Osteoblast (primary cell): ENCODE measurements at regions not wholly inside any gene's neighbourhood (a gene's known extent, or its start where the extent isn't known, plus 50 kb on each side); places are given as distances from the start of the nearest gene placed in this dataset.
"Not testable (repeated sequence)": the region's sequence is repeated elsewhere in the genome, so short reads cannot be mapped to it uniquely, and the experiment has no call there.

ENCODE experiments used
- DNase-seq: peaks from one replicate; pipeline ENCODE4 v3.0.0; 2011; ENCODE audit warnings: low spot score, mixed read lengths; ENCODE audit not compliant: insufficient read length; ENCODE audit errors: missing footprints
- H2AFZ ChIP-seq: 2 replicates; pipeline ENCODE4 v1.6.0; 2011; ENCODE audit warnings: mild to moderate bottlenecking, low read length
- H3K27ac ChIP-seq: 2 replicates; pipeline ENCODE4 v1.5.1; 2011; ENCODE audit warnings: mild to moderate bottlenecking, low read depth, low read length, moderate library complexity
- H3K27me3 ChIP-seq: 2 replicates; pipeline ENCODE4 v1.6.0; 2012; ENCODE audit warnings: mild to moderate bottlenecking, control low read depth, inconsistent platforms, low read length, moderate library complexity; ENCODE audit not compliant: insufficient read depth
- H3K36me3 ChIP-seq: 2 replicates; pipeline ENCODE4 v1.5.1; 2011; ENCODE audit warnings: mild to moderate bottlenecking, low read length, control low read depth, moderate library complexity; ENCODE audit not compliant: insufficient read depth
- H3K4me1 ChIP-seq: 2 replicates; pipeline ENCODE4 v1.5.1; 2011; ENCODE audit warnings: mild to moderate bottlenecking, low read length, control low read depth, moderate library complexity; ENCODE audit not compliant: insufficient read depth
- H3K4me2 ChIP-seq: 2 replicates; pipeline ENCODE4 v1.6.0; 2011; ENCODE audit warnings: mild to moderate bottlenecking, low read length; ENCODE audit not compliant: insufficient read depth
- H3K4me3 ChIP-seq: fragments of 200-600 bp; sonication (generic); 3 replicates; pipeline ENCODE4 v1.5.1; 2012; ENCODE audit warnings: mild to moderate bottlenecking, low read length, inconsistent platforms; ENCODE audit not compliant: insufficient read depth
- H3K79me2 ChIP-seq: 2 replicates; pipeline ENCODE4 v1.6.0; 2012; ENCODE audit warnings: mild to moderate bottlenecking, low read length, control low read depth, inconsistent platforms; ENCODE audit not compliant: insufficient read depth
- H3K9me3 ChIP-seq: 2 replicates; pipeline ENCODE4 v1.5.1; 2011; ENCODE audit warnings: low read depth, low read length, control low read depth
- H4K20me1 ChIP-seq: 2 replicates; pipeline ENCODE4 v1.6.0; 2012; ENCODE audit warnings: mild to moderate bottlenecking, low read length, control low read depth; ENCODE audit not compliant: insufficient read depth
- TF ChIP-seq, protein P1 (sequence below): IDR thresholded peaks from 2 replicates; pipeline ENCODE4 v1.5.1; 2011; ENCODE audit warnings: mild to moderate bottlenecking, low read depth, low read length, moderate library complexity; ENCODE audit errors: extremely low read depth

DNA sequence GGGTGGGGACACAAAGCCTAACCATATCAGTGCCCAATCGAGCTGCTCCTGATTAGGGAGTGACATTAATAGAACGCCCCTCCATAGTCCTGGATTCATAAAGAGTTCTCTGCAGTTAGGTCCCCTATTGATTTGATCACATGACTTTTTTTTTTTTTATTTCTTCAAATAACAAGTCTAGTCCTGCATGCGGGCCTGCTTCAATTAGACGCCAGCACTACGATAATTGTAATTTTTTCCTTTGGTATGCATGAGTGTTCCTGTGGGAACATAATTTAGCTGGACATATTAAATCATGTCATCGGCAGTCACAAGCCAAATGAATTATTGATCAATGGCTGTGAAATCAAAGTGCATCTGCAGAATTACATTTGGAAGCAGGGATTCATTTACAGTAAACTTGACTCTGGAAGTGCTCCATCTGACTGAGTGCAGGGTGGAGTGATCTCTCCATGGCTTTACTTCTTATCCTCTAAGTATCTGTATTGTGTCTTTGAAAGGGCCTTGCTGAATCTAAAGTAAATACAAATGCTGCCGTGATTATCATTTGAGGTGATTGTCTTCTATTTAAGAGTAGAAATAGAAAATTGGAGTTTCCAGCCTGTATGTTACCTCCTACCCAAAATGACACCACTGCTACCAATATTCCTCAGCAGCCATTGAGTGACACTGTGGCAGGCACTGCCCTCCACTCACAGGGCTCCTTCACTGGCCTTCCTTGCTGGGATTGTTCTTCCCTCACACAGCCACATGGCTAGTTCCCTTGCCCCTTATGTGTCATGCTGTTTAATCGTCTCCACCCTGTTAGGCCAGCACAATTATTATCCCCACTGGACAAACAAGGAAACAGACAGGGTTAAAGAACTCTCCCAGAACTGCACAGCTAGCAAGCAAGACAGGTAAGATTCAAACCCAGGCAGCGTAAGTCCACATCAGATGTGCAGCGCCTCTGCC lies 337.4 kb upstream of the ID2 start:
- Histone ChIP-seq H4K20me1 (no peaks in the 10 kb centered on the region), H3K27ac (no peak overlapping the region), H3K36me3 (no peaks in the 10 kb centered on the region), H3K79me2 (no peaks in the 10 kb centered on the region), H3K4me2 (no peak overlapping the region), H3K27me3 (no peaks in the 10 kb centered on the region), H3K4me1 (no peaks in the 10 kb centered on the region), H3K4me3 (no peak overlapping the region), H3K9me3 (no peaks in the 10 kb centered on the region), H2AFZ (no peak overlapping the region)
- TF ChIP-seq, protein P1, sequence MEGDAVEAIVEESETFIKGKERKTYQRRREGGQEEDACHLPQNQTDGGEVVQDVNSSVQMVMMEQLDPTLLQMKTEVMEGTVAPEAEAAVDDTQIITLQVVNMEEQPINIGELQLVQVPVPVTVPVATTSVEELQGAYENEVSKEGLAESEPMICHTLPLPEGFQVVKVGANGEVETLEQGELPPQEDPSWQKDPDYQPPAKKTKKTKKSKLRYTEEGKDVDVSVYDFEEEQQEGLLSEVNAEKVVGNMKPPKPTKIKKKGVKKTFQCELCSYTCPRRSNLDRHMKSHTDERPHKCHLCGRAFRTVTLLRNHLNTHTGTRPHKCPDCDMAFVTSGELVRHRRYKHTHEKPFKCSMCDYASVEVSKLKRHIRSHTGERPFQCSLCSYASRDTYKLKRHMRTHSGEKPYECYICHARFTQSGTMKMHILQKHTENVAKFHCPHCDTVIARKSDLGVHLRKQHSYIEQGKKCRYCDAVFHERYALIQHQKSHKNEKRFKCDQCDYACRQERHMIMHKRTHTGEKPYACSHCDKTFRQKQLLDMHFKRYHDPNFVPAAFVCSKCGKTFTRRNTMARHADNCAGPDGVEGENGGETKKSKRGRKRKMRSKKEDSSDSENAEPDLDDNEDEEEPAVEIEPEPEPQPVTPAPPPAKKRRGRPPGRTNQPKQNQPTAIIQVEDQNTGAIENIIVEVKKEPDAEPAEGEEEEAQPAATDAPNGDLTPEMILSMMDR = no peak
- peak; percentile 22 for DNase-seq

- TF ChIP-seq, protein P1 = no peak
- no peak overlapping the region for H3K4me3 ChIP-seq
- no peaks in the 10 kb centered on the region for H3K36me3 ChIP-seq
- no peaks in the 10 kb centered on the region for H3K4me1 ChIP-seq
- H3K27ac ChIP-seq = no peak overlapping the region
- no peaks in the 10 kb centered on the region for H3K27me3 ChIP-seq
- H3K79me2 ChIP-seq = no peaks in the 10 kb centered on the region
- no peaks in the 10 kb centered on the region for H3K9me3 ChIP-seq
- DNase-seq = no peak
- no peaks in the 10 kb centered on the region for H4K20me1 ChIP-seq
- no peak overlapping the region for H2AFZ ChIP-seq
- no peak overlapping the region for H3K4me2 ChIP-seq
These were observed 336.7 kb upstream of the ID2 start for GRCh38 chr2:8345200-8345599.

DNA sequence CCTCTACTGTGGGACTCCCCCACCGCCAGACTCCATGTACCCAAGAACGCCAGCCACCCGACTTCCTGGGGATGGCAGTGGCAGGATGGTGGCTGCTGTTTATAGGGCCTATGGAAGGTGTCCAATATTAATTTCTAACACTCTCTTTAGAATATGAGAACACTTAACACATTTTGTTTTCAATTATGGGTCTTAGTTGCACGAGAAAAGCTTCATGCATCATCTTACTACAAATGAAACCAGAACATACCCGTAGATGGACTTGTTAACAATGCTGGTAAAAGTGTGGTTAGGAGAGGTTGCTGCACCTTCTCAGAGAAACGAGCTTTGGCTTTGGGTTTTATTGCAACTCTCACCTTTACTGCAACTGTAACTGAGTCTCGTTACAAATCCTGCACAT lies 335.6 kb upstream of the ID2 start:
- no peak for DNase-seq
- TF ChIP-seq, protein P1 = no peak
- Histone ChIP-seq H3K27ac (no peak overlapping the region), H3K4me1 (no peaks in the 10 kb centered on the region), H3K79me2 (no peaks in the 10 kb centered on the region), H3K4me2 (no peak overlapping the region), H4K20me1 (no peaks in the 10 kb centered on the region), H3K9me3 (no peaks in the 10 kb centered on the region), H3K36me3 (no peaks in the 10 kb centered on the region), H3K4me3 (no peak overlapping the region), H2AFZ (no peak overlapping the region), H3K27me3 (no peaks in the 10 kb centered on the region)

DNA sequence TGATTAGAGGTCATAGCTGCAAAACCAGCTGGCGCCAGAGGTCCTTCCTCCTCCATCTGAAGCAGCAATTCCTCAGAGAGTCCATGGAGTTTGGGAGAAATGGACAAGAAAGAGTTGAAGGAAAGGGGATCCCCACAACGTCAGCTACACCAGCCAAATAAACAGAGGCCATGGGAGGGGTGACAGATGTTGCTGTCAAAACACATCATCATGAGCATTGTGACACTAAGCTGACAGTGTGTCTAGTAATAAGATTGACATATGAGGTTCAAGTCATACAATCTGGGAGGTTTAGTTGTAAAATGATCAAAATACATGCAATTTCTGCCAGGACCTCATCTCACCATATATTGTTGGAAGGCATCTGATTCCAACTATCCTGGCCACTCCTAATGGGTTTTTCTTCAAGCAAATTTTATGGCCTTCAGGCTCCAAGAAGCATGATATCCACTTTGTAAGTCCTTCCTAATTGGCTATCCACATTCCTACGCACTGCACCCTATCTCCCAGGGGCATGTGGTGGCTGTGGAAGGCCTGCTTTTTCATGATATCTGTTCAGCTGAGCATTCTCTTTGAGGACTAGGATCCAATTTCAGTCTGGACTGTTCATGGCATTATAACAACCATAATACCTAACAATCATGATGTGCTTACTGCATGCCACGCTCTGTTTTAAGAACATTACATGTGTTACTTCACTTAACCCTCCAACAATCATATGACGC lies 335.0 kb upstream of the ID2 start:
- H2AFZ ChIP-seq = no peak overlapping the region
- no peak overlapping the region for H3K4me3 ChIP-seq
- H3K36me3 ChIP-seq = no peaks in the 10 kb centered on the region
- no peaks in the 10 kb centered on the region for H3K4me1 ChIP-seq
- H3K27me3 ChIP-seq = no peaks in the 10 kb centered on the region
- DNase-seq = no peak
- no peaks in the 10 kb centered on the region for H4K20me1 ChIP-seq
- no peaks in the 10 kb centered on the region for H3K9me3 ChIP-seq
- no peak overlapping the region for H3K4me2 ChIP-seq
- no peaks in the 10 kb centered on the region for H3K79me2 ChIP-seq
- TF ChIP-seq, protein P1 = no peak
- no peak overlapping the region for H3K27ac ChIP-seq

GRCh38 chr2:8348911-8349310 lies 332.9 kb upstream of the ID2 start:
- not testable (repeated sequence) for H3K27me3 ChIP-seq, H3K4me3 ChIP-seq, H2AFZ ChIP-seq, H3K9me3 ChIP-seq, H3K36me3 ChIP-seq, H3K4me2 ChIP-seq, H3K4me1 ChIP-seq, H3K27ac ChIP-seq, H3K79me2 ChIP-seq, H4K20me1 ChIP-seq, DNase-seq
